H9 (cell line): ENCODE measurements at regions not wholly inside any gene's neighbourhood (a gene's known extent, or its start where the extent isn't known, plus 50 kb on each side); places are given as distances from the start of the nearest gene placed in this dataset.

Source experiments
- DNase-seq: peaks from one replicate; pipeline ENCODE4 v3.0.0-alpha.2; 2017
- H2AFZ ChIP-seq: one replicate; pipeline ENCODE4 v1.6.1; 2013; ENCODE audit warnings: mild to moderate bottlenecking, low read length, control low read depth, moderate library complexity
- H2AK5ac ChIP-seq: 2 replicates; pipeline ENCODE4 v1.6.1; 2013; ENCODE audit warnings: low read length, control low read depth, mixed read lengths; ENCODE audit not compliant: insufficient read length
- H2BK120ac ChIP-seq: one replicate; pipeline ENCODE4 v1.6.1; 2013; ENCODE audit warnings: low read depth, mild to moderate bottlenecking, low read length, control low read depth, inconsistent platforms; ENCODE audit not compliant: poor library complexity, severe bottlenecking
- H2BK12ac ChIP-seq: 2 replicates; pipeline ENCODE4 v1.6.1; 2013; ENCODE audit warnings: low read length, control low read depth, mixed read lengths, low read depth; ENCODE audit not compliant: insufficient read length
- H2BK15ac ChIP-seq: 2 replicates; pipeline ENCODE4 v1.6.1; 2013; ENCODE audit warnings: low read depth, low read length, control low read depth
- H2BK20ac ChIP-seq: one replicate; pipeline ENCODE4 v1.6.1; 2013; ENCODE audit warnings: low read depth, mild to moderate bottlenecking, low read length, control low read depth, inconsistent platforms; ENCODE audit not compliant: poor library complexity, severe bottlenecking
- H2BK5ac ChIP-seq: 2 replicates; pipeline ENCODE4 v1.6.1; 2013; ENCODE audit warnings: low read length, control low read depth, mixed read lengths; ENCODE audit not compliant: insufficient read length
- H3K14ac ChIP-seq: 2 replicates; pipeline ENCODE4 v1.6.1; 2013; ENCODE audit warnings: low read length, control low read depth; ENCODE audit not compliant: insufficient read depth
- H3K18ac ChIP-seq: 2 replicates; pipeline ENCODE4 v1.6.1; 2013; ENCODE audit warnings: low read depth, mild to moderate bottlenecking, mixed read lengths, low read length, control low read depth; ENCODE audit not compliant: insufficient read length
- H3K23ac ChIP-seq: 2 replicates; pipeline ENCODE4 v1.6.1; 2013; ENCODE audit warnings: low read length, control low read depth, mixed read lengths, low read depth; ENCODE audit not compliant: insufficient read length
- H3K23me2 ChIP-seq: 2 replicates; pipeline ENCODE4 v1.6.1; 2013; ENCODE audit warnings: low read depth, mild to moderate bottlenecking, mixed read lengths, low read length, control low read depth; ENCODE audit not compliant: insufficient read length, poor library complexity, severe bottlenecking
- H3K27ac ChIP-seq: 2 replicates; pipeline ENCODE4 v1.5.1; 2013; ENCODE audit warnings: low read length, control low read depth, mixed read lengths, low read depth; ENCODE audit not compliant: insufficient read length
- H3K27me3 ChIP-seq: 2 replicates; pipeline ENCODE4 v1.6.1; 2013; ENCODE audit warnings: low read length, control low read depth, inconsistent platforms; ENCODE audit not compliant: insufficient read depth
- H3K4ac ChIP-seq: 2 replicates; pipeline ENCODE4 v1.6.1; 2013; ENCODE audit warnings: low read depth, mild to moderate bottlenecking, control low read depth, inconsistent platforms, low read length, moderate library complexity
- H3K4me1 ChIP-seq: 2 replicates; pipeline ENCODE4 v1.6.1; 2013; ENCODE audit warnings: low read length, control low read depth, inconsistent platforms; ENCODE audit not compliant: insufficient read depth
- H3K4me2 ChIP-seq: 2 replicates; pipeline ENCODE4 v1.6.1; 2013; ENCODE audit warnings: low read length, control low read depth, mixed read lengths; ENCODE audit not compliant: insufficient read length, insufficient read depth
- H3K56ac ChIP-seq: 2 replicates; pipeline ENCODE4 v1.6.1; 2013; ENCODE audit warnings: low read depth, mild to moderate bottlenecking, mixed read lengths, low read length, control low read depth; ENCODE audit not compliant: insufficient read length
- H3K79me1 ChIP-seq: 2 replicates; pipeline ENCODE4 v1.6.1; 2013; ENCODE audit warnings: low read depth, mild to moderate bottlenecking, moderate library complexity, low read length, control low read depth, inconsistent platforms; ENCODE audit not compliant: insufficient read depth, poor library complexity, severe bottlenecking
- H3K79me2 ChIP-seq: 2 replicates; pipeline ENCODE4 v1.6.1; 2013; ENCODE audit warnings: low read length, control low read depth, inconsistent platforms; ENCODE audit not compliant: insufficient read depth
- H3K9ac ChIP-seq: 2 replicates; pipeline ENCODE4 v1.6.1; 2013; ENCODE audit warnings: low read length, control low read depth, mixed read lengths; ENCODE audit not compliant: insufficient read length; ENCODE audit errors: extremely low read depth
- H3K9me3 ChIP-seq: one replicate; pipeline ENCODE4 v1.6.1; 2013; ENCODE audit warnings: low read depth, low read length, inconsistent platforms; ENCODE audit not compliant: control insufficient read depth
- H3T11ph ChIP-seq: one replicate; pipeline ENCODE4 v1.6.1; 2013; ENCODE audit warnings: mild to moderate bottlenecking, low read length, control low read depth, inconsistent platforms
- H4K20me1 ChIP-seq: one replicate; pipeline ENCODE4 v1.6.1; 2013; ENCODE audit not compliant: control insufficient read depth, insufficient read length, insufficient read depth
- H4K5ac ChIP-seq: 2 replicates; pipeline ENCODE4 v1.6.1; 2013; ENCODE audit warnings: low read depth, mild to moderate bottlenecking, mixed read lengths, low read length, control low read depth; ENCODE audit not compliant: insufficient read length
- H4K8ac ChIP-seq: replicated peaks from 2 replicates; pipeline ENCODE4 v1.6.1; 2013; ENCODE audit warnings: low read length, control low read depth, mixed read lengths, low read depth; ENCODE audit not compliant: insufficient read length
- H4K91ac ChIP-seq: 2 replicates; pipeline ENCODE4 v1.6.1; 2013; ENCODE audit warnings: low read depth, mild to moderate bottlenecking, moderate library complexity, mixed read lengths, low read length, control low read depth; ENCODE audit not compliant: insufficient read length
- H3K27ac Mint-ChIP-seq, 3 experiments: 2 replicates in 2 of 3; 3 replicates in 1 of 3; pipeline ENCODE4 v1.8.0; 2020 to 2021; ENCODE audit warnings: mixed read lengths in 3 of 3, mild to moderate bottlenecking in 1 of 3, moderate library complexity in 1 of 3
- H3K27me3 Mint-ChIP-seq: 2 replicates; pipeline ENCODE4 v1.8.0; 2021; ENCODE audit warnings: low read depth, mild to moderate bottlenecking, moderate library complexity, mixed read lengths
- H3K36me3 Mint-ChIP-seq, 3 experiments: 2 replicates in 2 of 3; 3 replicates in 1 of 3; pipeline ENCODE4 v1.8.0; 2020 to 2021; ENCODE audit warnings: low read depth in 3 of 3, mixed read lengths in 3 of 3; ENCODE audit not compliant: insufficient read depth in 1 of 3
- H3K4me1 Mint-ChIP-seq, 2 experiments: 2 replicates each; pipeline ENCODE4 v1.8.0; 2020; ENCODE audit warnings: mixed read lengths in 2 of 2
- H3K4me3 Mint-ChIP-seq, 2 experiments: 2 replicates in 1 of 2; 3 replicates in 1 of 2; pipeline ENCODE4 v1.8.0; 2020 to 2021; ENCODE audit warnings: mild to moderate bottlenecking in 2 of 2, mixed read lengths in 2 of 2, moderate library complexity in 1 of 2
- H3K9me3 Mint-ChIP-seq, 2 experiments: 2 replicates in 1 of 2; 3 replicates in 1 of 2; pipeline ENCODE4 v1.8.0; 2020; ENCODE audit warnings: mild to moderate bottlenecking in 2 of 2, mixed read lengths in 2 of 2, moderate library complexity in 1 of 2
- WGBS: extraction: QIAGEN DNeasy Blood & Tissue Kit; methylation state at CpG from one replicate; pipeline ENCODE4 v1.1.7; 2013; ENCODE audit warnings: missing lambda C conversion rate, low lambda C conversion rate, mixed read lengths; ENCODE audit not compliant: insufficient read length; ENCODE audit errors: extremely low coverage; 5-methylcytosine and 5-hydroxymethylcytosine counted together
- TF ChIP-seq, protein P1 (sequence below): fragments of 200-600 bp; sonication (generic); conservative IDR thresholded peaks from 3 replicates; pipeline ENCODE4 v1.8.0; 2021; ENCODE audit warnings: antibody characterized with exemption, mild to moderate bottlenecking

- DNase-seq: no peak
- H3K4me1 Mint-ChIP-seq: peaks cover 3 to 6% of the 10 kb centered on the region in 2 experiments
- no peak overlapping the region for H3K9ac ChIP-seq
- no peak overlapping the region for H3K4me3 Mint-ChIP-seq
- no peak overlapping the region for H2BK15ac ChIP-seq
- H3K9me3 Mint-ChIP-seq: no peaks in the 10 kb centered on the region
- H2AFZ ChIP-seq: no peak overlapping the region
- no peak overlapping the region for H3K14ac ChIP-seq
- H3K9me3 ChIP-seq: no peaks in the 10 kb centered on the region
- H3K23me2 ChIP-seq: no peaks in the 10 kb centered on the region
- H3K56ac ChIP-seq: no peak overlapping the region
- no peak overlapping the region for H4K5ac ChIP-seq
- H3K18ac ChIP-seq: no peak overlapping the region
- H4K91ac ChIP-seq: no peak overlapping the region
- H3K36me3 Mint-ChIP-seq: no peaks in the 10 kb centered on the region
- H4K8ac ChIP-seq: no peak overlapping the region
- no peak overlapping the region for H3T11ph ChIP-seq
- H2BK120ac ChIP-seq: no peak overlapping the region
- H2BK12ac ChIP-seq: no peak overlapping the region
- H2BK5ac ChIP-seq: no peak overlapping the region
- H3K23ac ChIP-seq: no peak overlapping the region
- TF ChIP-seq, protein P1, sequence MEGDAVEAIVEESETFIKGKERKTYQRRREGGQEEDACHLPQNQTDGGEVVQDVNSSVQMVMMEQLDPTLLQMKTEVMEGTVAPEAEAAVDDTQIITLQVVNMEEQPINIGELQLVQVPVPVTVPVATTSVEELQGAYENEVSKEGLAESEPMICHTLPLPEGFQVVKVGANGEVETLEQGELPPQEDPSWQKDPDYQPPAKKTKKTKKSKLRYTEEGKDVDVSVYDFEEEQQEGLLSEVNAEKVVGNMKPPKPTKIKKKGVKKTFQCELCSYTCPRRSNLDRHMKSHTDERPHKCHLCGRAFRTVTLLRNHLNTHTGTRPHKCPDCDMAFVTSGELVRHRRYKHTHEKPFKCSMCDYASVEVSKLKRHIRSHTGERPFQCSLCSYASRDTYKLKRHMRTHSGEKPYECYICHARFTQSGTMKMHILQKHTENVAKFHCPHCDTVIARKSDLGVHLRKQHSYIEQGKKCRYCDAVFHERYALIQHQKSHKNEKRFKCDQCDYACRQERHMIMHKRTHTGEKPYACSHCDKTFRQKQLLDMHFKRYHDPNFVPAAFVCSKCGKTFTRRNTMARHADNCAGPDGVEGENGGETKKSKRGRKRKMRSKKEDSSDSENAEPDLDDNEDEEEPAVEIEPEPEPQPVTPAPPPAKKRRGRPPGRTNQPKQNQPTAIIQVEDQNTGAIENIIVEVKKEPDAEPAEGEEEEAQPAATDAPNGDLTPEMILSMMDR: no peak
- no peaks in the 10 kb centered on the region for H3K79me2 ChIP-seq
- no peaks in the 10 kb centered on the region for H4K20me1 ChIP-seq
- H3K27ac ChIP-seq: no peak overlapping the region
- H3K27me3 Mint-ChIP-seq: peaks cover 2% of the 10 kb centered on the region
- H3K4me2 ChIP-seq: no peak overlapping the region
- H2AK5ac ChIP-seq: no peak overlapping the region
- no peaks in the 10 kb centered on the region for H3K4me1 ChIP-seq
- no peak overlapping the region for H2BK20ac ChIP-seq
- H3K27me3 ChIP-seq: no peaks in the 10 kb centered on the region
- no peak overlapping the region for H3K27ac Mint-ChIP-seq
- WGBS: no CpG with 5 or more reads among the region's 8 CpGs
- no peak overlapping the region for H3K4ac ChIP-seq
- H3K79me1 ChIP-seq: no peaks in the 10 kb centered on the region
These were observed 155.7 kb downstream of the ADSS2 start for GRCh38 chr1:244296003-244296402.
